Body of pancreas (tissue), 4 donors: ENCODE measurements at regions not wholly inside any gene's neighbourhood (a gene's known extent, or its start where the extent isn't known, plus 50 kb on each side); places are given as distances from the start of the nearest gene placed in this dataset.
A peak's percentile ranks its signal among the peaks of the same experiment; 100 is the strongest.

ENCODE experiments used
- ATAC-seq: fragments of 150-250 bp; one replicate; pipeline ENCODE4 v1.9.1; 2016
- DNase-seq, 4 donors: peaks; one replicate each; pipeline ENCODE4 v3.0.0-alpha.2; 2019
- H3K27ac ChIP-seq, 4 donors: fragments of 200-600 bp; sonication (generic); 1 replicate in 3 of 4; 2 replicates in 1 of 4; pipeline versions ENCODE4 v1.5.1 to v1.6.1; 2016 to 2019; ENCODE audit warnings: mild to moderate bottlenecking in 1 of 4, mixed read lengths in 1 of 4, moderate library complexity in 1 of 4
- H3K27me3 ChIP-seq, 2 donors: fragments of 200-600 bp; sonication (generic); one replicate each; pipeline ENCODE4 v1.6.0; 2016; ENCODE audit warnings: mild to moderate bottlenecking in 1 of 2
- H3K36me3 ChIP-seq, 2 donors: fragments of 200-600 bp; sonication (generic); replicated peaks in 1 of 2; 2 replicates each; pipeline ENCODE4 v1.5.1; 2016; ENCODE audit warnings: low read depth in 2 of 2; ENCODE audit not compliant: insufficient read depth in 1 of 2
- H3K4me1 ChIP-seq: fragments of 200-600 bp; sonication (generic); one replicate; pipeline ENCODE4 v1.6.0; 2016
- H3K4me3 ChIP-seq, 2 donors: fragments of 200-600 bp; sonication (generic); 1 replicate in 1 of 2; 2 replicates in 1 of 2; pipeline ENCODE4 v1.5.1; 2016 to 2019
- H3K9me3 ChIP-seq, 3 donors: fragments of 200-600 bp; sonication (generic); 1 replicate in 2 of 3; 2 replicates in 1 of 3; pipeline ENCODE4 v1.5.1; 2016
- POLR2A ChIP-seq, 3 donors: fragments of 450-650 bp; IDR thresholded peaks; one replicate each; pipeline ENCODE4 v1.6.1; 2016; ENCODE audit warnings: antibody characterized with exemption in 3 of 3, mild to moderate bottlenecking in 2 of 3
- WGBS, 2 donors: methylation state at CpG; one replicate each; pipeline ENCODE4 v1.1.5; 2017; 5-methylcytosine and 5-hydroxymethylcytosine counted together
- intact Hi-C: fragments of 100-400 bp; cut with DNase I; formaldehyde crosslinking; loops from one replicate; pipeline ENCODE4 v1.15.1; 2023
- TF ChIP-seq, protein P1 (sequence below), 7 experiments: fragments of 450-650 bp in 4 of 7; fragments of 200-600 bp in 3 of 7; sonication (generic) in 3 of 7; IDR thresholded peaks; one replicate each; pipeline ENCODE4 v1.5.1; 2016 to 2019; ENCODE audit warnings: antibody characterized with exemption in 7 of 7

DNA sequence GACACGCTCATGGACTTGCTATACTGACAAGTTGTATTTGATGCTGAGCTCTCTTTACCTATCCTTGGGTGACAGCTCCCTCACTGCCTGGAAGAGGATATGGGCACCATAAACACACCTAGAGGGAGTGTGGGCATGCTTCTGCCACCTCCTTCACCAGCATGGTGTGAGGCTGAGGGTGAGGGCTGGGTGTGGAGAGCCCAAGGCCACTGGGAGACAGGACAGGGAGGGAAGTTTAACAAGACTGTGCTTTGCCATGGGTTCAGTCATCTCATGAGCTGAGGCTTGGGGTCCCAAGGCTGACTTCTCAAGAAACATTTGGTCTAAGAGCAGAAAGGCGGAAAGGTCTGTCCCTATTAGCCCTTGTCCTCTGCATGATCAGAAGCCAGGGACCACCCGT is 93.6 kb upstream of the ANKRD55 start:
- Histone ChIP-seq H3K4me3 (no peak overlapping the region), H3K27ac (no peak overlapping the region), H3K4me1 (peaks cover 13% of the 10 kb centered on the region), H3K36me3 (no peaks in the 10 kb centered on the region), H3K27me3 (no peaks in the 10 kb centered on the region), H3K9me3 (no peaks in the 10 kb centered on the region)
- WGBS, 2 donors, result 92 to 100% methylated on average over 1 to 3 of the region's 3 CpGs
- no peak for TF ChIP-seq POLR2A (IDR thresholded peaks at IDR 0.05)
- TF ChIP-seq, protein P1, sequence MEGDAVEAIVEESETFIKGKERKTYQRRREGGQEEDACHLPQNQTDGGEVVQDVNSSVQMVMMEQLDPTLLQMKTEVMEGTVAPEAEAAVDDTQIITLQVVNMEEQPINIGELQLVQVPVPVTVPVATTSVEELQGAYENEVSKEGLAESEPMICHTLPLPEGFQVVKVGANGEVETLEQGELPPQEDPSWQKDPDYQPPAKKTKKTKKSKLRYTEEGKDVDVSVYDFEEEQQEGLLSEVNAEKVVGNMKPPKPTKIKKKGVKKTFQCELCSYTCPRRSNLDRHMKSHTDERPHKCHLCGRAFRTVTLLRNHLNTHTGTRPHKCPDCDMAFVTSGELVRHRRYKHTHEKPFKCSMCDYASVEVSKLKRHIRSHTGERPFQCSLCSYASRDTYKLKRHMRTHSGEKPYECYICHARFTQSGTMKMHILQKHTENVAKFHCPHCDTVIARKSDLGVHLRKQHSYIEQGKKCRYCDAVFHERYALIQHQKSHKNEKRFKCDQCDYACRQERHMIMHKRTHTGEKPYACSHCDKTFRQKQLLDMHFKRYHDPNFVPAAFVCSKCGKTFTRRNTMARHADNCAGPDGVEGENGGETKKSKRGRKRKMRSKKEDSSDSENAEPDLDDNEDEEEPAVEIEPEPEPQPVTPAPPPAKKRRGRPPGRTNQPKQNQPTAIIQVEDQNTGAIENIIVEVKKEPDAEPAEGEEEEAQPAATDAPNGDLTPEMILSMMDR (IDR thresholded peaks at IDR 0.05), result no peak
- ATAC-seq (no peak), DNase-seq (no peak)
- intact Hi-C loops, result no loop called here

GRCh38 chr5:56326116-56326515 is 93.0 kb upstream of the ANKRD55 start:
- intact Hi-C loops, result no loop called here
- DNase-seq, result no peak
- Histone ChIP-seq H3K4me1 (peaks cover 13% of the 10 kb centered on the region), H3K9me3 (no peaks in the 10 kb centered on the region), H3K4me3 (no peak overlapping the region), H3K27ac (no peak overlapping the region), H3K36me3 (no peaks in the 10 kb centered on the region), H3K27me3 (no peaks in the 10 kb centered on the region)
- ATAC-seq, result no peak
- no peak for TF ChIP-seq POLR2A (IDR thresholded peaks at IDR 0.05)
- TF ChIP-seq, protein P1 (IDR thresholded peaks at IDR 0.05), result no peak

DNA sequence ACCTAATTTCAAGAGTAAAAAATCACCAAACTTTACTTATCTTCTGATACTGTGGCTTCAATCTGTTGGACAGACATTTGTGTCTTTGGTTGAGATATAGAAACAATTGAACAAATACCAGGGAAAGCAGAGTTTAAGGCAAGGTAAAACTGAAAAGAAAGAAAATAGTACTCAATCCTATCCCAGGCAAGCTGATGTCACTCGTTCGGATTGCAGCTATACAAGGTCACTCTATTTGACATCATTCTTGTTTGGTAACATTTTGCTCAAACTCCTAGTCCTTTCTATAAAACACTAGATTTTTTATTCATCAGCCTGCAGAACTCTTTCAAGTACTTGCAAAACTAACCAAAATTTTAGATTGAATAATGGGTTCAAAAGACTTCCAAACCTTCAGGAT is 91.9 kb upstream of the ANKRD55 start:
- Histone ChIP-seq H3K4me1 (peaks cover 8% of the 10 kb centered on the region), H3K4me3 (no peak overlapping the region), H3K36me3 (no peaks in the 10 kb centered on the region), H3K27me3 (no peaks in the 10 kb centered on the region), H3K9me3 (no peaks in the 10 kb centered on the region), H3K27ac (peak overlapping the region in 1 of 4 donors; percentile 54)
- intact Hi-C loops, result no loop called here
- DNase-seq, result no peak
- ATAC-seq, result no peak
- 43 to 48% methylated on average over 2 of the region's 2 CpGs for WGBS, 2 donors
- TF ChIP-seq POLR2A (IDR thresholded peaks at IDR 0.05), result no peak
- TF ChIP-seq, protein P1 (IDR thresholded peaks at IDR 0.05), result no peak

DNA sequence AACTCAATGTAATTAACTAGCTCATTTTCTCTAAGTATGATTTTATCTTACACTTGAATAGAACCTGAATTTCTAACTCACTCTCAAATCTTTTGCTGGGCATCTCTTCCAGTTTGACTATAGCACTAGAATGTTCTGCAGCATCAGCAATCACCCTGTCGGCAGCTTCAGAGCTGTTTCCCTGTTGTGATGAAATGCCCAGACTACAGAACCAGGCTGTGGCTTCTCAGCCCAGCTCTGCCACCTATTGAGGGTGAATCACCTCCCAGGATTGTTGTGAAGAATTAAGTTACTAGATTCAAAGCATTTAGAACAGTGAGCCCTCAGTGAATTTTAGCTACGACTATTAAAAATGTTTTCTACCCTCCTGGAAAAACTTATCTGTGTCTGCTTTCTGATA is 90.4 kb upstream of the ANKRD55 start:
- intact Hi-C loops, result no loop called here
- no peaks in the 10 kb centered on the region for H3K9me3 ChIP-seq
- no peaks in the 10 kb centered on the region for H3K36me3 ChIP-seq
- ATAC-seq (peak; percentile 78), DNase-seq (peak in 3 of 4 donors; percentile 46 to 56 (median 55))
- no peak overlapping the region for H3K4me3 ChIP-seq
- peaks cover 3% of the 10 kb centered on the region for H3K4me1 ChIP-seq
- no peak for TF ChIP-seq POLR2A (IDR thresholded peaks at IDR 0.05)
- TF ChIP-seq, protein P1 (IDR thresholded peaks at IDR 0.05), result peak in 2 of 7 experiments; percentile 28 to 32
- H3K27ac ChIP-seq, result peak overlapping the region in 1 of 4 donors; percentile 46
- WGBS, 2 donors, result 32 to 33% methylated on average over 2 of the region's 2 CpGs
- no peaks in the 10 kb centered on the region for H3K27me3 ChIP-seq

DNA sequence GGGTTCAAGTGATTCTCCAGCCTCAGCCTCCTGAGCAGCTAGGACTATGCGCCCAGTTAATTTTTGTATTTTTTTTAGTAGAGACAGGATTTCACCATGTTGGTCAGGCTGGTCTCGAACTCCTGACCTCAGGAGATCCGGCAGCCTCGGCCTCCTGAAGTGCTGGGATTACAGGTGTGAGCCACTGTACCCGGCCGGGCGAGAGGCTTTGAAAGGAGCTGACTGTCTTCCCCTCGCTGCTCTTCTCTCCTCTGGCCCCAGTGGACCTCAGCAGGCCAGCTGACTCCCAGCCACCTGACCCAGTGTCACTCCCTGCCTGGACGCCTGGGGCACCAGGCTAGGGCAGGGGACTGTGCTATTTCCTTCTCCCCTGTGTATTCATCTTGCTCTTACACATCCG is 89.5 kb upstream of the ANKRD55 start:
- no peak for TF ChIP-seq POLR2A (IDR thresholded peaks at IDR 0.05)
- TF ChIP-seq, protein P1 (IDR thresholded peaks at IDR 0.05), result no peak
- Histone ChIP-seq H3K27me3 (no peaks in the 10 kb centered on the region), H3K36me3 (no peaks in the 10 kb centered on the region), H3K27ac (no peak overlapping the region), H3K4me1 (peaks cover 3% of the 10 kb centered on the region), H3K4me3 (no peak overlapping the region), H3K9me3 (no peaks in the 10 kb centered on the region)
- no peak for DNase-seq
- intact Hi-C loops, result no loop called here
- 93 to 95% methylated on average over 5 to 10 of the region's 10 CpGs for WGBS, 2 donors
- no peak for ATAC-seq
